Liver (tissue), 8 donors: ENCODE measurements at regions not wholly inside any gene's neighbourhood (a gene's known extent, or its start where the extent isn't known, plus 50 kb on each side); places are given as distances from the start of the nearest gene placed in this dataset.

Experiments
- DNase-seq: peaks from one replicate; pipeline ENCODE4 v3.0.0-alpha.2; 2017; ENCODE audit warnings: low spot score
- H3K27ac ChIP-seq, 2 donors: one replicate each; pipeline ENCODE4 v1.7.0; 2013; ENCODE audit warnings: inconsistent platforms in 2 of 2, low read length in 2 of 2, control low read depth in 1 of 2, low read depth in 1 of 2, mild to moderate bottlenecking in 1 of 2
- H3K27me3 ChIP-seq, 4 donors: one replicate each; pipeline versions ENCODE4 v1.6.1 to v1.7.0; 2013; ENCODE audit warnings: low read length in 3 of 4, inconsistent platforms in 1 of 4, mild to moderate bottlenecking in 1 of 4, moderate library complexity in 1 of 4; ENCODE audit not compliant: control insufficient read depth in 4 of 4, insufficient read depth in 4 of 4
- H3K36me3 ChIP-seq, 4 donors: one replicate each; pipeline versions ENCODE4 v1.6.1 to v1.7.0; 2013; ENCODE audit warnings: low read length in 3 of 4, mild to moderate bottlenecking in 3 of 4, low read depth in 1 of 4, moderate library complexity in 1 of 4; ENCODE audit not compliant: control insufficient read depth in 4 of 4, insufficient read depth in 3 of 4
- H3K4me1 ChIP-seq, 4 donors: one replicate each; pipeline versions ENCODE4 v1.6.1 to v1.7.0; 2013; ENCODE audit warnings: low read length in 3 of 4, mild to moderate bottlenecking in 3 of 4, moderate library complexity in 1 of 4; ENCODE audit not compliant: control insufficient read depth in 4 of 4, insufficient read depth in 4 of 4
- H3K4me3 ChIP-seq, 3 donors: one replicate each; pipeline versions ENCODE4 v1.6.1 to v1.7.0; 2013; ENCODE audit warnings: low read length in 3 of 3, control low read depth in 1 of 3, low read depth in 1 of 3, mild to moderate bottlenecking in 1 of 3
- H3K9ac ChIP-seq, 2 donors: one replicate each; pipeline ENCODE4 v1.7.0; 2013; ENCODE audit warnings: low read length in 2 of 2, mild to moderate bottlenecking in 2 of 2, moderate library complexity in 2 of 2, control low read depth in 1 of 2, low read depth in 1 of 2
- H3K9me3 ChIP-seq, 4 donors: one replicate each; pipeline versions ENCODE4 v1.6.1 to v1.7.0; 2013; ENCODE audit warnings: low read length in 3 of 4; ENCODE audit not compliant: control insufficient read depth in 4 of 4
- CTCF ChIP-seq: fragments of 150-350 bp; IDR thresholded peaks from 2 replicates; pipeline ENCODE4 v1.5.1; 2017; ENCODE audit warnings: improper control_type of control experiment, low read depth, low read length; ENCODE audit not compliant: missing input control
- EGR1 ChIP-seq, 2 donors: IDR thresholded peaks; 2 replicates each; pipeline ENCODE4 v1.6.1; 2016 to 2018; ENCODE audit warnings: antibody characterized with exemption in 2 of 2, low read depth in 2 of 2
- FOXA1 ChIP-seq: IDR thresholded peaks from 2 replicates; pipeline ENCODE4 v1.6.1; 2016; ENCODE audit warnings: antibody characterized with exemption
- FOXA2 ChIP-seq: IDR thresholded peaks from 2 replicates; pipeline ENCODE4 v1.6.1; 2016; ENCODE audit warnings: antibody characterized with exemption
- GABPA ChIP-seq, 2 donors: IDR thresholded peaks in 1 of 2; conservative IDR thresholded peaks in 1 of 2; 2 replicates each; pipeline ENCODE4 v1.6.1; 2016; ENCODE audit warnings: antibody characterized with exemption in 2 of 2, mild to moderate bottlenecking in 1 of 2, moderate library complexity in 1 of 2
- HNF4A ChIP-seq, 2 donors: conservative IDR thresholded peaks; 2 replicates each; pipeline ENCODE4 v1.6.1; 2016; ENCODE audit warnings: antibody characterized with exemption in 2 of 2, mild to moderate bottlenecking in 2 of 2
- HNF4G ChIP-seq: IDR thresholded peaks from 2 replicates; pipeline ENCODE4 v1.6.1; 2016; ENCODE audit warnings: antibody characterized with exemption
- JUND ChIP-seq, 2 donors: IDR thresholded peaks; 2 replicates each; pipeline ENCODE4 v1.6.1; 2016; ENCODE audit warnings: antibody characterized with exemption in 2 of 2
- NR2F2 ChIP-seq: IDR thresholded peaks from 2 replicates; pipeline ENCODE4 v1.6.1; 2016; ENCODE audit warnings: antibody characterized with exemption
- RAD21 ChIP-seq, 2 donors: IDR thresholded peaks; 2 replicates each; pipeline ENCODE4 v1.6.1; 2016; ENCODE audit warnings: antibody characterized with exemption in 2 of 2, mild to moderate bottlenecking in 2 of 2
- RXRA ChIP-seq, 2 donors: IDR thresholded peaks; 2 replicates each; pipeline ENCODE4 v1.6.1; 2017 to 2018; ENCODE audit warnings: antibody characterized with exemption in 2 of 2, mild to moderate bottlenecking in 1 of 2
- SP1 ChIP-seq: IDR thresholded peaks from 2 replicates; pipeline ENCODE4 v1.6.1; 2018; ENCODE audit warnings: antibody characterized with exemption, mild to moderate bottlenecking
- TAF1 ChIP-seq: conservative IDR thresholded peaks from 2 replicates; pipeline ENCODE4 v1.6.1; 2016; ENCODE audit warnings: antibody characterized with exemption, mild to moderate bottlenecking
- YY1 ChIP-seq: IDR thresholded peaks from 2 replicates; pipeline ENCODE4 v1.6.1; 2016; ENCODE audit warnings: antibody characterized with exemption, mild to moderate bottlenecking
- ZBTB33 ChIP-seq: IDR thresholded peaks from 2 replicates; pipeline ENCODE4 v1.6.1; 2016; ENCODE audit warnings: antibody characterized with exemption
- WGBS: extraction: QIAGEN DNeasy Blood & Tissue Kit; methylation state at CpG from one replicate; pipeline ENCODE4 v1.1.7; 2013; 5-methylcytosine and 5-hydroxymethylcytosine counted together
- TF ChIP-seq, protein P1 (sequence below): IDR thresholded peaks from 2 replicates; pipeline ENCODE4 v1.6.1; 2016; ENCODE audit warnings: antibody characterized with exemption, mild to moderate bottlenecking
- TF ChIP-seq, protein P2 (sequence below): IDR thresholded peaks from 2 replicates; pipeline ENCODE4 v1.6.1; 2016; ENCODE audit warnings: antibody characterized with exemption
- TF ChIP-seq, protein P3 (sequence below): IDR thresholded peaks from 2 replicates; pipeline ENCODE4 v1.6.1; 2016; ENCODE audit warnings: antibody characterized with exemption
- donor health status: healthy.
- donor health status: healthy.
- donor health status: healthy.
- donor health status: healthy.
- donor health status: healthy.

DNA sequence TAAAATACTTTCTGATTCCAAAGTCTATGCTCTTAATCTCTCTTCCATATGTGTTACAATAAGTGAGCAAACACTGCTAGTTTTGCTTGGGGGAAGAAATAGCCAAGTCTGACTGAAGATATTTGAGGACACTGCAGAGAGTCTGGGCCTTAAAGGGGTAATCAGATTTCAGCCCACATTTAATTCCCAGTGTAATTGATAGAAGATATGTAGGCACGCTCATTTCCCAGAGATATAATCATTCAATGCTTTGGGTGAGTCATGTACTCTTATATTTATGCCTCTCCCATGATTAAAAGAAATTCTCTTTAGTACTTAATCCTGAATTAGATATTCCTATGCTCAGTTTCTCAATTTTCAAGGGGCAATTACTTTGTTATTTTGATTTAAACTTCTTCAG, 178.1 kb upstream of the POM121L12 start:
- DNase-seq = no peak
- Histone ChIP-seq H3K4me1 (no peaks in the 10 kb centered on the region), H3K4me3 (no peak overlapping the region), H3K27me3 (no peaks in the 10 kb centered on the region), H3K9ac (no peak overlapping the region), H3K27ac (no peak overlapping the region), H3K36me3 (no peaks in the 10 kb centered on the region), H3K9me3 (no peaks in the 10 kb centered on the region)
- TF ChIP-seq HNF4A (conservative IDR thresholded peaks at IDR 0.05) = no peak
- TF ChIP-seq, protein P1, sequence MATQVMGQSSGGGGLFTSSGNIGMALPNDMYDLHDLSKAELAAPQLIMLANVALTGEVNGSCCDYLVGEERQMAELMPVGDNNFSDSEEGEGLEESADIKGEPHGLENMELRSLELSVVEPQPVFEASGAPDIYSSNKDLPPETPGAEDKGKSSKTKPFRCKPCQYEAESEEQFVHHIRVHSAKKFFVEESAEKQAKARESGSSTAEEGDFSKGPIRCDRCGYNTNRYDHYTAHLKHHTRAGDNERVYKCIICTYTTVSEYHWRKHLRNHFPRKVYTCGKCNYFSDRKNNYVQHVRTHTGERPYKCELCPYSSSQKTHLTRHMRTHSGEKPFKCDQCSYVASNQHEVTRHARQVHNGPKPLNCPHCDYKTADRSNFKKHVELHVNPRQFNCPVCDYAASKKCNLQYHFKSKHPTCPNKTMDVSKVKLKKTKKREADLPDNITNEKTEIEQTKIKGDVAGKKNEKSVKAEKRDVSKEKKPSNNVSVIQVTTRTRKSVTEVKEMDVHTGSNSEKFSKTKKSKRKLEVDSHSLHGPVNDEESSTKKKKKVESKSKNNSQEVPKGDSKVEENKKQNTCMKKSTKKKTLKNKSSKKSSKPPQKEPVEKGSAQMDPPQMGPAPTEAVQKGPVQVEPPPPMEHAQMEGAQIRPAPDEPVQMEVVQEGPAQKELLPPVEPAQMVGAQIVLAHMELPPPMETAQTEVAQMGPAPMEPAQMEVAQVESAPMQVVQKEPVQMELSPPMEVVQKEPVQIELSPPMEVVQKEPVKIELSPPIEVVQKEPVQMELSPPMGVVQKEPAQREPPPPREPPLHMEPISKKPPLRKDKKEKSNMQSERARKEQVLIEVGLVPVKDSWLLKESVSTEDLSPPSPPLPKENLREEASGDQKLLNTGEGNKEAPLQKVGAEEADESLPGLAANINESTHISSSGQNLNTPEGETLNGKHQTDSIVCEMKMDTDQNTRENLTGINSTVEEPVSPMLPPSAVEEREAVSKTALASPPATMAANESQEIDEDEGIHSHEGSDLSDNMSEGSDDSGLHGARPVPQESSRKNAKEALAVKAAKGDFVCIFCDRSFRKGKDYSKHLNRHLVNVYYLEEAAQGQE = no peak
- TF ChIP-seq SP1 = no peak
- no peak for TF ChIP-seq RAD21 (IDR thresholded peaks at IDR 0.05)
- TF ChIP-seq, protein P2, sequence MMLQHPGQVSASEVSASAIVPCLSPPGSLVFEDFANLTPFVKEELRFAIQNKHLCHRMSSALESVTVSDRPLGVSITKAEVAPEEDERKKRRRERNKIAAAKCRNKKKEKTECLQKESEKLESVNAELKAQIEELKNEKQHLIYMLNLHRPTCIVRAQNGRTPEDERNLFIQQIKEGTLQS = no peak
- TF ChIP-seq CTCF = no peak
- TF ChIP-seq EGR1 (IDR thresholded peaks at IDR 0.05; ENCODE audit: low read depth in 2 of 2) = no peak
- TF ChIP-seq FOXA2 = no peak
- TF ChIP-seq ZBTB33 = no peak
- no peak for TF ChIP-seq JUND (IDR thresholded peaks at IDR 0.05)
- no peak for TF ChIP-seq RXRA (IDR thresholded peaks at IDR 0.05)
- no peak for TF ChIP-seq HNF4G
- 0% methylated on average over 1 of the region's 1 CpG for WGBS

DNA sequence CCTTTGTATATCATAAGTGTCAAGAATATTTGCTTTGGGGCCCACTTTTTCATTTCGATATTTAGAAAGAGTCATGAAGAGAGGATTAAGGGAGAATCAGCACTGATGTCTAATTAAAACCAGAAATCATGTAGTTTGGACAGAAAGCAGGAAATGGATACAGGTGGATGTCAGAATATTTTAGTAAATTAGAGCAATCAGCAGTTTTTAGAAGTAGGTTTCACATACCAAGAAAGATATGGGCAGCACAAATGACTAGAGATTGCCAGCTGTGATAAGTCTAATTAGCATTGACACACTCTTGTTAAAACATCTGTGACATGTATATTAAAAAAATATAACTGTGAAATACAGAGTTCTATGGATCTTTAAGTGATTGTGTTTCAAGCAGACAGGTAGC, 180.8 kb upstream of the POM121L12 start:
- 70% methylated on average over 1 of the region's 1 CpG for WGBS
- Histone ChIP-seq H3K9ac (no peak overlapping the region), H3K27ac (no peak overlapping the region), H3K9me3 (no peaks in the 10 kb centered on the region), H3K4me3 (no peak overlapping the region), H3K36me3 (no peaks in the 10 kb centered on the region), H3K4me1 (no peaks in the 10 kb centered on the region), H3K27me3 (no peaks in the 10 kb centered on the region)
- no peak for DNase-seq
- TF ChIP-seq RXRA (IDR thresholded peaks at IDR 0.05) = no peak
- no peak for TF ChIP-seq SP1
- no peak for TF ChIP-seq GABPA (IDR thresholded peaks at IDR 0.05 in 1 of 2, conservative IDR thresholded peaks at IDR 0.05 in 1 of 2)
- TF ChIP-seq, protein P1 = no peak
- TF ChIP-seq HNF4G = no peak
- no peak for TF ChIP-seq FOXA2
- no peak for TF ChIP-seq YY1
- TF ChIP-seq NR2F2 = no peak
- no peak for TF ChIP-seq JUND (IDR thresholded peaks at IDR 0.05)
- TF ChIP-seq EGR1 (IDR thresholded peaks at IDR 0.05; ENCODE audit: low read depth in 2 of 2) = no peak
- no peak for TF ChIP-seq TAF1
- no peak for TF ChIP-seq FOXA1
- TF ChIP-seq CTCF = no peak
- TF ChIP-seq, protein P3, sequence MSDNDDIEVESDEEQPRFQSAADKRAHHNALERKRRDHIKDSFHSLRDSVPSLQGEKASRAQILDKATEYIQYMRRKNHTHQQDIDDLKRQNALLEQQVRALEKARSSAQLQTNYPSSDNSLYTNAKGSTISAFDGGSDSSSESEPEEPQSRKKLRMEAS = no peak
